ENCODE measurements at regions not wholly inside any gene's neighbourhood (a gene's known extent, or its start where the extent isn't known, plus 50 kb on each side); places are given as distances from the start of the nearest gene placed in this dataset.

- DNase-seq (no peak), ATAC-seq (no peak)
- TF ChIP-seq POLR2A (IDR thresholded peaks at IDR 0.05) (no peak), CTCF (IDR thresholded peaks at IDR 0.05) (no peak)
- Histone ChIP-seq H3K27me3 (peaks cover 0 to 19% (median 0%) of the 10 kb centered on the region in 9 donors), H3K4me1 (no peaks in the 10 kb centered on the region), H3K4me3 (no peak overlapping the region), H3K36me3 (no peaks in the 10 kb centered on the region), H3K27ac (no peak overlapping the region), H3K9me3 (peaks cover 0 to 4% (median 0%) of the 10 kb centered on the region in 12 donors)
- intact Hi-C loops (cut with DNase I) = no loop called here
- 69 to 81% (median 76%) methylated on average over 1 of the region's 1 CpG for WGBS, 4 donors
These were observed 73.9 kb upstream of the OLIG3 start for GRCh38 chr6:137568067-137568466.

- Histone ChIP-seq H3K4me1 (no peaks in the 10 kb centered on the region), H3K27ac (no peak overlapping the region), H3K9me3 (no peaks in the 10 kb centered on the region), H3K36me3 (no peaks in the 10 kb centered on the region), H3K4me3 (no peak overlapping the region), H3K27me3 (peaks cover 0 to 23% (median 0%) of the 10 kb centered on the region in 9 donors)
- WGBS, 4 donors = 49 to 66% (median 57%) methylated on average over 8 of the region's 8 CpGs
- intact Hi-C loops (cut with DNase I) = no loop called here
- no peak for TF ChIP-seq POLR2A (IDR thresholded peaks at IDR 0.05)
- TF ChIP-seq CTCF (IDR thresholded peaks at IDR 0.05) = no peak
- DNase-seq (no peak), ATAC-seq (no peak)
These were observed 76.2 kb upstream of the OLIG3 start for GRCh38 chr6:137570393-137570792.

- no peak for DNase-seq
These were observed 77.7 kb upstream of the OLIG3 start for GRCh38 chr6:137571854-137572253.

GRCh38 chr6:137573739-137574138 lies 79.5 kb upstream of the OLIG3 start:
- Histone ChIP-seq H3K27ac (no peak overlapping the region), H3K36me3 (no peaks in the 10 kb centered on the region), H3K4me1 (no peaks in the 10 kb centered on the region), H3K9me3 (no peaks in the 10 kb centered on the region), H3K27me3 (peaks cover 0 to 14% (median 0%) of the 10 kb centered on the region in 9 donors), H3K4me3 (no peak overlapping the region)
- intact Hi-C loops (cut with DNase I) = no loop called here
- no peak for TF ChIP-seq CTCF (IDR thresholded peaks at IDR 0.05)
- TF ChIP-seq POLR2A (IDR thresholded peaks at IDR 0.05) = no peak
- ATAC-seq (no peak), DNase-seq (no peak)
- 54 to 61% (median 57%) methylated on average over 4 of the region's 4 CpGs for whole genome bisulfite sequencing, 4 donors

More at GRCh38 chr6:137571854-137572253, 77.7 kb upstream of the OLIG3 start:
- no peaks in the 10 kb centered on the region for H3K36me3 ChIP-seq
- no peaks in the 10 kb centered on the region for H3K9me3 ChIP-seq
- H3K27ac ChIP-seq = no peak overlapping the region
- no peak for ATAC-seq
- intact Hi-C loops (cut with DNase I) = no loop called here
- TF ChIP-seq CTCF (IDR thresholded peaks at IDR 0.05) (peak in 10 of 12 donors; percentile 17 to 58 (median 34)), POLR2A (IDR thresholded peaks at IDR 0.05) (no peak)
- no peak overlapping the region for H3K4me3 ChIP-seq
- H3K4me1 ChIP-seq = no peaks in the 10 kb centered on the region
- peaks cover 0 to 23% (median 0%) of the 10 kb centered on the region in 9 donors for H3K27me3 ChIP-seq

All from heart left ventricle (tissue), 16 donors.